SK-N-SH (cell line): ENCODE measurements at regions not wholly inside any gene's neighbourhood (a gene's known extent, or its start where the extent isn't known, plus 50 kb on each side); places are given as distances from the start of the nearest gene placed in this dataset.

Source experiments
- CTCF ChIA-PET: fragments of 300-600, 350-600 bp; formaldehyde crosslinking; extraction: SDS; loops from one replicate; lab custom pipeline; 2021; lab: Yijun Ruan, JAX
- POLR2A ChIA-PET: fragments of 350-600 bp; sonication (Branson Sonifier 250); formaldehyde crosslinking; extraction: SDS; loops from one replicate; lab custom pipeline; 2020; ENCODE audit warnings: antibody characterized with exemption, inconsistent platforms; lab: Yijun Ruan, JAX
- DNase-seq: peaks from one replicate; pipeline ENCODE4 v3.0.0; 2012
- H2AFZ ChIP-seq: fragments of 200-600 bp; sonication (generic); 2 replicates; pipeline ENCODE4 v1.8.1; 2016; ENCODE audit warnings: antibody characterized with exemption, mild to moderate bottlenecking, low read depth
- H3F3A ChIP-seq: fragments of 200-600 bp; sonication (generic); replicated peaks from 2 replicates; pipeline ENCODE3; 2016; ENCODE audit warnings: antibody characterized with exemption, mild to moderate bottlenecking; ENCODE audit not compliant: insufficient read depth
- H3K27ac ChIP-seq, 2 experiments: fragments of 200-500 bp in 1 of 2; fragments of 200-600 bp in 1 of 2; sonication (Bioruptor generic) in 1 of 2; sonication (generic), shearing (Covaris generic) in 1 of 2; 2 replicates each; pipeline versions ENCODE4 v1.5.1 to v1.6.1; 2014 to 2016; ENCODE audit warnings: low read depth in 2 of 2, inconsistent platforms in 1 of 2, low read length in 1 of 2, mild to moderate bottlenecking in 1 of 2, mixed read lengths in 1 of 2
- H3K27me3 ChIP-seq: fragments of 200-600 bp; sonication (generic), shearing (Covaris generic); 2 replicates; pipeline ENCODE4 v1.6.1; 2016; ENCODE audit warnings: mixed run types; ENCODE audit not compliant: insufficient read depth
- H3K36me3 ChIP-seq, 2 experiments: fragments of 200-500 bp in 1 of 2; fragments of 200-600 bp in 1 of 2; sonication (Bioruptor generic) in 1 of 2; sonication (generic) in 1 of 2; replicated peaks in 1 of 2; 2 replicates each; pipeline versions ENCODE3 to v1.5.1; 2014 to 2016; ENCODE audit warnings: low read length in 1 of 2, mild to moderate bottlenecking in 1 of 2; ENCODE audit not compliant: insufficient read depth in 2 of 2, control insufficient read depth in 1 of 2
- H3K4me1 ChIP-seq, 2 experiments: fragments of 200-500 bp in 1 of 2; fragments of 200-600 bp in 1 of 2; sonication (Bioruptor generic) in 1 of 2; sonication (generic), shearing (Covaris generic) in 1 of 2; 2 replicates each; pipeline versions ENCODE4 v1.5.1 to v1.6.1; 2014 to 2016; ENCODE audit warnings: low read depth in 1 of 2, low read length in 1 of 2, mixed run types in 1 of 2; ENCODE audit not compliant: insufficient read depth in 2 of 2, control insufficient read depth in 1 of 2
- H3K4me2 ChIP-seq: fragments of 200-600 bp; sonication (generic), shearing (Covaris generic); 2 replicates; pipeline ENCODE4 v1.6.1; 2017; ENCODE audit warnings: mixed run types
- H3K4me3 ChIP-seq, 2 experiments: fragments of 200-500 bp in 1 of 2; fragments of 200-600 bp in 1 of 2; sonication (Bioruptor generic) in 1 of 2; sonication (generic), shearing (Covaris generic) in 1 of 2; 2 replicates each; pipeline versions ENCODE4 v1.5.1 to v1.8.1; 2014 to 2016; ENCODE audit warnings: low read depth in 2 of 2, inconsistent platforms in 1 of 2, low read length in 1 of 2, mild to moderate bottlenecking in 1 of 2, mixed read lengths in 1 of 2, moderate library complexity in 1 of 2
- H3K79me2 ChIP-seq: fragments of 200-600 bp; sonication (generic); 2 replicates; pipeline ENCODE4 v1.8.1; 2017; ENCODE audit warnings: mild to moderate bottlenecking; ENCODE audit not compliant: insufficient read depth
- H3K9ac ChIP-seq: fragments of 200-600 bp; sonication (generic); 2 replicates; pipeline ENCODE4 v1.6.1; 2017; ENCODE audit warnings: mixed run types
- H3K9me2 ChIP-seq: fragments of 200-600 bp; sonication (generic); 2 replicates; pipeline ENCODE4 v1.6.1; 2017; ENCODE audit warnings: mixed run types
- H3K9me3 ChIP-seq: fragments of 200-600 bp; sonication (generic); 2 replicates; pipeline ENCODE4 v1.6.1; 2017; ENCODE audit warnings: mixed run types, mild to moderate bottlenecking, moderate library complexity
- H4K20me1 ChIP-seq: fragments of 200-600 bp; sonication (generic); 2 replicates; pipeline ENCODE4 v1.6.1; 2017; ENCODE audit warnings: mild to moderate bottlenecking, mixed run types; ENCODE audit not compliant: insufficient read depth
- CTCF ChIP-seq: fragments of 200-600 bp; sonication (generic); IDR thresholded peaks from 2 replicates; pipeline ENCODE4 v1.6.1; 2017; ENCODE audit warnings: antibody characterized with exemption, mild to moderate bottlenecking, moderate library complexity
- EZH2phosphoT487 ChIP-seq: fragments of 200-600 bp; sonication (generic); IDR thresholded peaks from 2 replicates; pipeline ENCODE4 v1.6.1; 2017; ENCODE audit warnings: low read depth, mixed run types, mild to moderate bottlenecking, antibody characterized with exemption, moderate library complexity, borderline replicate concordance
- FOSL2 ChIP-seq: IDR thresholded peaks from 2 replicates; pipeline ENCODE4 v1.4.0; 2012; ENCODE audit warnings: low read depth, mild to moderate bottlenecking, moderate library complexity, borderline replicate concordance
- FOXM1 ChIP-seq: IDR thresholded peaks from 2 replicates; pipeline ENCODE4 v1.4.0; 2012; ENCODE audit warnings: low read depth, mild to moderate bottlenecking
- GATA2 ChIP-seq: sonication (generic); formaldehyde crosslinking; IDR thresholded peaks from 2 replicates; pipeline ENCODE4 v1.5.0; 2020; ENCODE audit warnings: mild to moderate bottlenecking, missing genetic modification reagents
- IRF3 ChIP-seq: fragments of 150-350 bp; IDR thresholded peaks from 2 replicates; pipeline ENCODE4 v1.6.1; 2016; ENCODE audit warnings: mild to moderate bottlenecking, low read depth, low read length
- NFIC ChIP-seq: IDR thresholded peaks from 2 replicates; pipeline ENCODE4 v1.4.0; 2012; ENCODE audit warnings: borderline replicate concordance
- PBX3 ChIP-seq: IDR thresholded peaks from 2 replicates; pipeline ENCODE4; 2012
- POLR2AphosphoS5 ChIP-seq: IDR thresholded peaks from 2 replicates; pipeline ENCODE4 v1.6.1; 2012; ENCODE audit warnings: low read depth, low read length
- RCOR1 ChIP-seq: fragments of 150-350 bp; IDR thresholded peaks from 2 replicates; pipeline ENCODE4 v1.6.1; 2017; ENCODE audit warnings: antibody characterized with exemption, low read length
- RFX5 ChIP-seq: IDR thresholded peaks from 2 replicates; pipeline ENCODE4 v1.6.1; 2012; ENCODE audit warnings: mild to moderate bottlenecking, improper control_type of control experiment, low read length
- SMC3 ChIP-seq: IDR thresholded peaks from 2 replicates; pipeline ENCODE4 v1.6.1; 2012; ENCODE audit warnings: low read depth, low read length, improper control_type of control experiment
- TEAD4 ChIP-seq: IDR thresholded peaks from 2 replicates; pipeline ENCODE4 v1.4.0; 2012; ENCODE audit warnings: mild to moderate bottlenecking, borderline replicate concordance; ENCODE audit not compliant: insufficient read depth
- USF1 ChIP-seq: IDR thresholded peaks from 2 replicates; pipeline ENCODE4 v1.4.0; 2012; ENCODE audit warnings: low read depth, borderline replicate concordance
- USF2 ChIP-seq: fragments of 150-350 bp; IDR thresholded peaks from 2 replicates; pipeline ENCODE4 v1.6.1; 2017; ENCODE audit warnings: antibody characterized with exemption, low read length, low read depth, borderline replicate concordance
- WGBS: methylation state at CpG from one replicate; pipeline ENCODE4 v1.1.6; 2017; ENCODE audit warnings: low lambda C conversion rate; 5-methylcytosine and 5-hydroxymethylcytosine counted together

- H3F3A ChIP-seq, result no peaks in the 10 kb centered on the region
- no peak overlapping the region for H3K4me3 ChIP-seq
- H3K27me3 ChIP-seq, result no peaks in the 10 kb centered on the region
- H2AFZ ChIP-seq, result no peak overlapping the region
- no peaks in the 10 kb centered on the region for H3K79me2 ChIP-seq
- no peaks in the 10 kb centered on the region for H3K36me3 ChIP-seq
- 6% methylated on average over 5 of the region's 5 CpGs for WGBS
- H3K4me1 ChIP-seq, result no peaks in the 10 kb centered on the region
- no peak for DNase-seq
- ChIA-PET CTCF (no interaction called here), POLR2A (no interaction called here)
- no peak overlapping the region for H3K4me2 ChIP-seq
- H3K9me2 ChIP-seq, result no peaks in the 10 kb centered on the region
- H3K9ac ChIP-seq, result no peak overlapping the region
- TF ChIP-seq NFIC (no peak), SMC3 (no peak), CTCF (no peak), FOXM1 (no peak), GATA2 (no peak), FOSL2 (no peak), RCOR1 (no peak), IRF3 (no peak), USF2 (no peak), TEAD4 (no peak), USF1 (no peak), PBX3 (no peak), EZH2phosphoT487 (no peak), POLR2AphosphoS5 (no peak), RFX5 (no peak)
- no peaks in the 10 kb centered on the region for H3K9me3 ChIP-seq
- no peak overlapping the region for H3K27ac ChIP-seq
- H4K20me1 ChIP-seq, result no peaks in the 10 kb centered on the region
Observed at GRCh38 chr7:97419898-97420297, 302.4 kb downstream of the SDHAF3 start.
